ENCODE measurements at regions not wholly inside any gene's neighbourhood (a gene's known extent, or its start where the extent isn't known, plus 50 kb on each side); places are given as distances from the start of the nearest gene placed in this dataset.

DNA sequence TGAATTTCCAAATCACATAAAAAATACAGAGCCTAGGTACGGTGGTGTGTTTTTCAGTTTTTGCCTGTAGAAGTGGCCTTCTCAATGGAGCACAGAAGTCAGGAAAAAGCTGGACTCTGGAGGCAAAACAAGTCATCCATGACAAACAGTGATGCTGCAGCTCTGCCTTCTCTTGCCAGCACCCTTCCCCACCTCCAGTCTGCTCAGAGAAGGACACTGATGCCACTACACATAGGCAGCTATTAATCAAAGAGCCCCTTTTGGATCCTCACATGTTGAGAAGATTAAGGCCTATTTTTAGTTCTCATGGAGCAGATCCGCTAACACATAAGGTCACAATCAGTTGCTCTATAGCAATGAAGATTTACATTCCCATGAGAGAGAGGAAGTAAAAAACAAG is 181.6 kb upstream of the GALNT5 start (continued):
- TF ChIP-seq CBFB (CRISPR knock-in tag; IDR thresholded peaks at IDR 0.05; ENCODE audit: low read depth) (no peak), KAT7 (CRISPR knock-in tag; IDR thresholded peaks at IDR 0.05; ENCODE audit: borderline replicate concordance) (no peak)

DNA sequence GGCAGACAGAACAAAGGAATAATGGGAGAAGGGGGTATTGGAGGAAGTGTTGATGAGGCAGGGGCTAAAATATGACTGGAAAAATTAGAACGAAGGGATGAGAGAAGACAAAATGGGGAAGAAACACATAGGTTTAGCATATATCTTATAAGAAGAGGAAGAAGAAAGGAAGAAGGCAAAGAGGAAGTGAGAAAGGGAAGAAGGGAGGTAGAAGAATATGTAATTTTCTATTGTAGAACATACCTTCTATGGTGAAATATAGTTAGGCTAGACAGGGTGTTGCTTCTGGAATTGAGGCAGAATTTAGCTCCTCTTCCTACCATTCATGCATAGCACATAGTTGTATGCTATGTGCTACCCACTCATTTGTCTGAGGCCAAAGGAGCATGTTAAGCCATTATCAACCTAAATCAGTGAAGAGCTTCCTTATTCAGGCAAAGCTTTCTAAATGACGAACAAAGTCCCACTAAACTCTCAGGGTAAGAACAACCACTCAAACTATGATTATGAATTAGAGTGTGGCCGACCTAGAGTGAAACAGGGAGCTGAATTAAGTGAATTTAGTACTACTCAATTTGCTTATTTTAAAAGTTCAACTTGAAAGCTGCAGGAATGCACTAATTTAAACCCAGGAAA is 180.9 kb upstream of the GALNT5 start:
- TF ChIP-seq TP53 (CRISPR knock-in tag; IDR thresholded peaks at IDR 0.05) = no peak
- no peak for TF ChIP-seq ESRRA (CRISPR knock-in tag; IDR thresholded peaks at IDR 0.05; ENCODE audit: borderline replicate concordance)
- TF ChIP-seq ZNF219 (CRISPR knock-in tag; IDR thresholded peaks at IDR 0.05; ENCODE audit: borderline replicate concordance) = no peak
- TF ChIP-seq, protein P1, sequence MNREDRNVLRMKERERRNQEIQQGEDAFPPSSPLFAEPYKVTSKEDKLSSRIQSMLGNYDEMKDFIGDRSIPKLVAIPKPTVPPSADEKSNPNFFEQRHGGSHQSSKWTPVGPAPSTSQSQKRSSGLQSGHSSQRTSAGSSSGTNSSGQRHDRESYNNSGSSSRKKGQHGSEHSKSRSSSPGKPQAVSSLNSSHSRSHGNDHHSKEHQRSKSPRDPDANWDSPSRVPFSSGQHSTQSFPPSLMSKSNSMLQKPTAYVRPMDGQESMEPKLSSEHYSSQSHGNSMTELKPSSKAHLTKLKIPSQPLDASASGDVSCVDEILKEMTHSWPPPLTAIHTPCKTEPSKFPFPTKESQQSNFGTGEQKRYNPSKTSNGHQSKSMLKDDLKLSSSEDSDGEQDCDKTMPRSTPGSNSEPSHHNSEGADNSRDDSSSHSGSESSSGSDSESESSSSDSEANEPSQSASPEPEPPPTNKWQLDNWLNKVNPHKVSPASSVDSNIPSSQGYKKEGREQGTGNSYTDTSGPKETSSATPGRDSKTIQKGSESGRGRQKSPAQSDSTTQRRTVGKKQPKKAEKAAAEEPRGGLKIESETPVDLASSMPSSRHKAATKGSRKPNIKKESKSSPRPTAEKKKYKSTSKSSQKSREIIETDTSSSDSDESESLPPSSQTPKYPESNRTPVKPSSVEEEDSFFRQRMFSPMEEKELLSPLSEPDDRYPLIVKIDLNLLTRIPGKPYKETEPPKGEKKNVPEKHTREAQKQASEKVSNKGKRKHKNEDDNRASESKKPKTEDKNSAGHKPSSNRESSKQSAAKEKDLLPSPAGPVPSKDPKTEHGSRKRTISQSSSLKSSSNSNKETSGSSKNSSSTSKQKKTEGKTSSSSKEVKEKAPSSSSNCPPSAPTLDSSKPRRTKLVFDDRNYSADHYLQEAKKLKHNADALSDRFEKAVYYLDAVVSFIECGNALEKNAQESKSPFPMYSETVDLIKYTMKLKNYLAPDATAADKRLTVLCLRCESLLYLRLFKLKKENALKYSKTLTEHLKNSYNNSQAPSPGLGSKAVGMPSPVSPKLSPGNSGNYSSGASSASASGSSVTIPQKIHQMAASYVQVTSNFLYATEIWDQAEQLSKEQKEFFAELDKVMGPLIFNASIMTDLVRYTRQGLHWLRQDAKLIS (CRISPR knock-in tag; IDR thresholded peaks at IDR 0.05; ENCODE audit: borderline replicate concordance) = no peak
- TF ChIP-seq GRHL2 (CRISPR knock-in tag; IDR thresholded peaks at IDR 0.05; ENCODE audit: insufficient replicate concordance, severe bottlenecking) = no peak
- TF ChIP-seq, protein P2, sequence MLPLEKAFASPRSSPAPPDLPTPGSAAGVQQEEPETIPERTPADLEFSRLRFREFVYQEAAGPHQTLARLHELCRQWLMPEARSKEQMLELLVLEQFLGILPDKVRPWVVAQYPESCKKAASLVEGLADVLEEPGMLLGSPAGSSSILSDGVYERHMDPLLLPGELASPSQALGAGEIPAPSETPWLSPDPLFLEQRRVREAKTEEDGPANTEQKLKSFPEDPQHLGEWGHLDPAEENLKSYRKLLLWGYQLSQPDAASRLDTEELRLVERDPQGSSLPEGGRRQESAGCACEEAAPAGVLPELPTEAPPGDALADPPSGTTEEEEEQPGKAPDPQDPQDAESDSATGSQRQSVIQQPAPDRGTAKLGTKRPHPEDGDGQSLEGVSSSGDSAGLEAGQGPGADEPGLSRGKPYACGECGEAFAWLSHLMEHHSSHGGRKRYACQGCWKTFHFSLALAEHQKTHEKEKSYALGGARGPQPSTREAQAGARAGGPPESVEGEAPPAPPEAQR (CRISPR knock-in tag; IDR thresholded peaks at IDR 0.05) = no peak
- TF ChIP-seq RELA (CRISPR knock-in tag; IDR thresholded peaks at IDR 0.05; ENCODE audit: borderline replicate concordance) = no peak
- TF ChIP-seq FOXJ3 (CRISPR knock-in tag; IDR thresholded peaks at IDR 0.05; ENCODE audit: borderline replicate concordance) = no peak
- TF ChIP-seq, protein P3, sequence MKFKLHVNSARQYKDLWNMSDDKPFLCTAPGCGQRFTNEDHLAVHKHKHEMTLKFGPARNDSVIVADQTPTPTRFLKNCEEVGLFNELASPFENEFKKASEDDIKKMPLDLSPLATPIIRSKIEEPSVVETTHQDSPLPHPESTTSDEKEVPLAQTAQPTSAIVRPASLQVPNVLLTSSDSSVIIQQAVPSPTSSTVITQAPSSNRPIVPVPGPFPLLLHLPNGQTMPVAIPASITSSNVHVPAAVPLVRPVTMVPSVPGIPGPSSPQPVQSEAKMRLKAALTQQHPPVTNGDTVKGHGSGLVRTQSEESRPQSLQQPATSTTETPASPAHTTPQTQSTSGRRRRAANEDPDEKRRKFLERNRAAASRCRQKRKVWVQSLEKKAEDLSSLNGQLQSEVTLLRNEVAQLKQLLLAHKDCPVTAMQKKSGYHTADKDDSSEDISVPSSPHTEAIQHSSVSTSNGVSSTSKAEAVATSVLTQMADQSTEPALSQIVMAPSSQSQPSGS (CRISPR knock-in tag; IDR thresholded peaks at IDR 0.05; ENCODE audit: borderline replicate concordance, low read depth) = no peak
- no peak for TF ChIP-seq MYBL2 (CRISPR knock-in tag; IDR thresholded peaks at IDR 0.05)
- TF ChIP-seq, protein P4, sequence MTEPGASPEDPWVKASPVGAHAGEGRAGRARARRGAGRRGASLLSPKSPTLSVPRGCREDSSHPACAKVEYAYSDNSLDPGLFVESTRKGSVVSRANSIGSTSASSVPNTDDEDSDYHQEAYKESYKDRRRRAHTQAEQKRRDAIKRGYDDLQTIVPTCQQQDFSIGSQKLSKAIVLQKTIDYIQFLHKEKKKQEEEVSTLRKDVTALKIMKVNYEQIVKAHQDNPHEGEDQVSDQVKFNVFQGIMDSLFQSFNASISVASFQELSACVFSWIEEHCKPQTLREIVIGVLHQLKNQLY (CRISPR knock-in tag; IDR thresholded peaks at IDR 0.05) = no peak
- no peak for TF ChIP-seq ATF1 (CRISPR knock-in tag; IDR thresholded peaks at IDR 0.05)
- TF ChIP-seq, protein P5, sequence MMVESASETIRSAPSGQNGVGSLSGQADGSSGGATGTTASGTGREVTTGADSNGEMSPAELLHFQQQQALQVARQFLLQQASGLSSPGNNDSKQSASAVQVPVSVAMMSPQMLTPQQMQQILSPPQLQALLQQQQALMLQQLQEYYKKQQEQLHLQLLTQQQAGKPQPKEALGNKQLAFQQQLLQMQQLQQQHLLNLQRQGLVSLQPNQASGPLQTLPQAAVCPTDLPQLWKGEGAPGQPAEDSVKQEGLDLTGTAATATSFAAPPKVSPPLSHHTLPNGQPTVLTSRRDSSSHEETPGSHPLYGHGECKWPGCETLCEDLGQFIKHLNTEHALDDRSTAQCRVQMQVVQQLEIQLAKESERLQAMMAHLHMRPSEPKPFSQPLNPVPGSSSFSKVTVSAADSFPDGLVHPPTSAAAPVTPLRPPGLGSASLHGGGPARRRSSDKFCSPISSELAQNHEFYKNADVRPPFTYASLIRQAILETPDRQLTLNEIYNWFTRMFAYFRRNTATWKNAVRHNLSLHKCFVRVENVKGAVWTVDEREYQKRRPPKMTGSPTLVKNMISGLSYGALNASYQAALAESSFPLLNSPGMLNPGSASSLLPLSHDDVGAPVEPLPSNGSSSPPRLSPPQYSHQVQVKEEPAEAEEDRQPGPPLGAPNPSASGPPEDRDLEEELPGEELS (CRISPR knock-in tag; IDR thresholded peaks at IDR 0.05) = no peak
- TF ChIP-seq JAZF1 (CRISPR knock-in tag; IDR thresholded peaks at IDR 0.05) = no peak
- no peak overlapping the region for H3K27ac Mint-ChIP-seq
- H3K4me1 Mint-ChIP-seq = no peaks in the 10 kb centered on the region
- DNase-seq (ENCODE audit: low spot score) (no peak), ATAC-seq (no peak)
- H3K36me3 Mint-ChIP-seq = no peaks in the 10 kb centered on the region
- peaks cover 8% of the 10 kb centered on the region for H3K9me3 Mint-ChIP-seq
- ChIA-PET CTCF (no interaction called here), POLR2A (no interaction called here)
- no peaks in the 10 kb centered on the region for H3K27me3 Mint-ChIP-seq (ENCODE audit: low read depth)
- H3K4me3 Mint-ChIP-seq = no peak overlapping the region
